Body of pancreas (tissue), 4 donors: ENCODE measurements at regions not wholly inside any gene's neighbourhood (a gene's known extent, or its start where the extent isn't known, plus 50 kb on each side); places are given as distances from the start of the nearest gene placed in this dataset.
A peak's percentile ranks its signal among the peaks of the same experiment; 100 is the strongest.

Experiments used
- ATAC-seq: fragments of 150-250 bp; one replicate; pipeline ENCODE4 v1.9.1; 2016
- DNase-seq, 4 donors: peaks; one replicate each; pipeline ENCODE4 v3.0.0-alpha.2; 2019
- H3K27ac ChIP-seq, 4 donors: fragments of 200-600 bp; sonication (generic); 1 replicate in 3 of 4; 2 replicates in 1 of 4; pipeline versions ENCODE4 v1.5.1 to v1.6.1; 2016 to 2019; ENCODE audit warnings: mild to moderate bottlenecking in 1 of 4, mixed read lengths in 1 of 4, moderate library complexity in 1 of 4
- H3K27me3 ChIP-seq, 2 donors: fragments of 200-600 bp; sonication (generic); one replicate each; pipeline ENCODE4 v1.6.0; 2016; ENCODE audit warnings: mild to moderate bottlenecking in 1 of 2
- H3K36me3 ChIP-seq, 2 donors: fragments of 200-600 bp; sonication (generic); replicated peaks in 1 of 2; 2 replicates each; pipeline ENCODE4 v1.5.1; 2016; ENCODE audit warnings: low read depth in 2 of 2; ENCODE audit not compliant: insufficient read depth in 1 of 2
- H3K4me1 ChIP-seq: fragments of 200-600 bp; sonication (generic); one replicate; pipeline ENCODE4 v1.6.0; 2016
- H3K4me3 ChIP-seq, 2 donors: fragments of 200-600 bp; sonication (generic); 1 replicate in 1 of 2; 2 replicates in 1 of 2; pipeline ENCODE4 v1.5.1; 2016 to 2019
- H3K9me3 ChIP-seq, 3 donors: fragments of 200-600 bp; sonication (generic); 1 replicate in 2 of 3; 2 replicates in 1 of 3; pipeline ENCODE4 v1.5.1; 2016
- CTCF ChIP-seq, 7 experiments: fragments of 450-650 bp in 4 of 7; fragments of 200-600 bp in 3 of 7; sonication (generic) in 3 of 7; IDR thresholded peaks; one replicate each; pipeline ENCODE4 v1.5.1; 2016 to 2019; ENCODE audit warnings: antibody characterized with exemption in 7 of 7
- POLR2A ChIP-seq, 3 donors: fragments of 450-650 bp; IDR thresholded peaks; one replicate each; pipeline ENCODE4 v1.6.1; 2016; ENCODE audit warnings: antibody characterized with exemption in 3 of 3, mild to moderate bottlenecking in 2 of 3
- WGBS, 2 donors: methylation state at CpG; one replicate each; pipeline ENCODE4 v1.1.5; 2017; 5-methylcytosine and 5-hydroxymethylcytosine counted together
- intact Hi-C: fragments of 100-400 bp; cut with DNase I; formaldehyde crosslinking; loops from one replicate; pipeline ENCODE4 v1.15.1; 2023

- H3K9me3 ChIP-seq = no peaks in the 10 kb centered on the region
- no peaks in the 10 kb centered on the region for H3K27me3 ChIP-seq
- ATAC-seq (no peak), DNase-seq (no peak)
- peaks cover 6% of the 10 kb centered on the region for H3K4me1 ChIP-seq
- no peaks in the 10 kb centered on the region for H3K36me3 ChIP-seq
- intact Hi-C loops = no loop called here
- H3K4me3 ChIP-seq = no peak overlapping the region
- no peak for TF ChIP-seq CTCF (IDR thresholded peaks at IDR 0.05)
- no peak for TF ChIP-seq POLR2A (IDR thresholded peaks at IDR 0.05)
- WGBS, 2 donors = 55 to 63% methylated on average over 5 of the region's 5 CpGs
- no peak overlapping the region for H3K27ac ChIP-seq
Measured at GRCh38 chr5:6302684-6303083, 75.7 kb downstream of the MED10 start.

- DNase-seq (no peak), ATAC-seq (no peak)
- H3K4me1 ChIP-seq = peaks cover 6% of the 10 kb centered on the region
- intact Hi-C loops = no loop called here
- H3K4me3 ChIP-seq = no peak overlapping the region
- H3K27me3 ChIP-seq = no peaks in the 10 kb centered on the region
- H3K36me3 ChIP-seq = no peaks in the 10 kb centered on the region
- TF ChIP-seq POLR2A (IDR thresholded peaks at IDR 0.05) (no peak), CTCF (IDR thresholded peaks at IDR 0.05) (no peak)
- H3K27ac ChIP-seq = no peak overlapping the region
- H3K9me3 ChIP-seq = no peaks in the 10 kb centered on the region
- 20 to 52% methylated on average over 4 of the region's 4 CpGs for WGBS, 2 donors
Measured at GRCh38 chr5:6302075-6302474, 76.3 kb downstream of the MED10 start.

DNA sequence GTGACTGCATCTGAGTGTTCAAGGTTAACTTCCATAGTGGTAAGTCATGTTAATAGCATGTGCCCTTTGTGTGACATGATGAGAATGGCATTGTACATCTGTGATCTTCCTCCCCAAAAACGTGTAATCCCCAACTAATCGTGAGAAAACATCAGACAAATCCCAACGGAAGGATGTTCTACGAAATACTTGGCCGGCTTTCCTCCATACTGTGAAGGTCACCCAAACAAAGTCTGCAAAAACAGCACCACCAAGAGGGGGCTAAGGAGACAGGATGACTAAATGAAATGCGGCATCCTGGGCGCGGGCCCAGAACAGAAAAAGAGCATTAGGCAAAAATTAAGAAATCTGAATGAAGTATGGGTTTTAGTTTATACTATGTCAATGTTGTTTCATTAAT is 81.8 kb downstream of the MED10 start:
- Histone ChIP-seq H3K36me3 (no peaks in the 10 kb centered on the region), H3K9me3 (no peaks in the 10 kb centered on the region), H3K27me3 (no peaks in the 10 kb centered on the region), H3K4me1 (no peaks in the 10 kb centered on the region), H3K27ac (no peak overlapping the region), H3K4me3 (no peak overlapping the region)
- DNase-seq = no peak
- TF ChIP-seq CTCF (IDR thresholded peaks at IDR 0.05) = no peak
- no peak for TF ChIP-seq POLR2A (IDR thresholded peaks at IDR 0.05)
- no peak for ATAC-seq
- WGBS, 2 donors = 63 to 84% methylated on average over 8 of the region's 8 CpGs
- intact Hi-C loops = no loop called here

- DNase-seq = no peak
- ATAC-seq = no peak
- intact Hi-C loops = no loop called here
- WGBS, 2 donors = 10 to 25% methylated on average over 3 of the region's 3 CpGs
- no peak overlapping the region for H3K27ac ChIP-seq
- H3K4me1 ChIP-seq = no peaks in the 10 kb centered on the region
- no peaks in the 10 kb centered on the region for H3K9me3 ChIP-seq
- H3K36me3 ChIP-seq = no peaks in the 10 kb centered on the region
- no peaks in the 10 kb centered on the region for H3K27me3 ChIP-seq
- TF ChIP-seq POLR2A (IDR thresholded peaks at IDR 0.05) = no peak
- TF ChIP-seq CTCF (IDR thresholded peaks at IDR 0.05) = peak in 5 of 7 experiments; percentile 4 to 35 (median 17)
- H3K4me3 ChIP-seq = no peak overlapping the region
Measured at GRCh38 chr5:6291961-6292360, 86.4 kb downstream of the MED10 start.

DNA sequence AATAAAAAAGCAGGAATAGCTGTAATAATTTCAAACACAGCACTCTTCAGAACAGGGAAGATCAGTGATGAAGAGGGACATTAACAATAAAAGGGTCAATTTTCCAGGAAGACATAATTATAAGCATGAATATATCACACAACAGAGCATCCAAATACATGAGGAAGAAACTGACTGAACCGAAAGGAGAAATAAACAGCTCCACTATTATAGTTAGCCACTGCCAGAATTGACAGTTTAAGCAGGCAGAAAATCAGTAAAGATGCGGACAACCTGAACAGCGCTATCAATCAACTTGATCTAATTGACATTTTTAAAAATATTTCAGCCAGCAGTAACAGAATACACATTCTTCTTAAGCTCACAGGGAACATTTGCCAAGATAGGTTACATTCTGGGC is 89.1 kb downstream of the MED10 start:
- intact Hi-C loops = no loop called here
- WGBS, 2 donors = 79 to 82% methylated on average over 3 of the region's 3 CpGs
- TF ChIP-seq CTCF (IDR thresholded peaks at IDR 0.05) (no peak), POLR2A (IDR thresholded peaks at IDR 0.05) (no peak)
- H3K4me3 ChIP-seq = no peak overlapping the region
- no peak for ATAC-seq
- H3K4me1 ChIP-seq = no peaks in the 10 kb centered on the region
- H3K27me3 ChIP-seq = no peaks in the 10 kb centered on the region
- H3K36me3 ChIP-seq = no peaks in the 10 kb centered on the region
- no peak overlapping the region for H3K27ac ChIP-seq
- DNase-seq = no peak
- H3K9me3 ChIP-seq = no peaks in the 10 kb centered on the region
